ENCODE measurements at regions not wholly inside any gene's neighbourhood (a gene's known extent, or its start where the extent isn't known, plus 50 kb on each side); places are given as distances from the start of the nearest gene placed in this dataset.
"Not testable (repeated sequence)": the region's sequence is repeated elsewhere in the genome, so short reads cannot be mapped to it uniquely, and the experiment has no call there.

- DNase-seq; in situ Hi-C loops (cut with MboI; ENCODE audit: low pct_unique_long_range_greater_than_20kb, low sequenced_read_pairs): not testable (repeated sequence)
Measured at GRCh38 chr21:6090286-6090908, 4431.0 kb upstream of the TPTE start.

- DNase-seq; in situ Hi-C loops (cut with MboI; ENCODE audit: low pct_unique_long_range_greater_than_20kb, low sequenced_read_pairs): not testable (repeated sequence)
Measured at GRCh38 chr21:6091335-6092027, 4429.9 kb upstream of the TPTE start.

- DNase-seq; in situ Hi-C loops (cut with MboI; ENCODE audit: low pct_unique_long_range_greater_than_20kb, low sequenced_read_pairs): not testable (repeated sequence)
Measured at GRCh38 chr21:6092401-6092800, 4429.0 kb upstream of the TPTE start.

- in situ Hi-C loops (cut with MboI; ENCODE audit: low pct_unique_long_range_greater_than_20kb, low sequenced_read_pairs); DNase-seq: not testable (repeated sequence)
Measured at GRCh38 chr21:6093419-6093818, 4428.0 kb upstream of the TPTE start.

GRCh38 chr21:6093870-6094269 is 4427.5 kb upstream of the TPTE start:
- DNase-seq: not testable (repeated sequence)

GRCh38 chr21:6095304-6095703 is 4426.1 kb upstream of the TPTE start:
- in situ Hi-C loops (cut with MboI; ENCODE audit: low pct_unique_long_range_greater_than_20kb, low sequenced_read_pairs); DNase-seq: not testable (repeated sequence)

More at GRCh38 chr21:6093870-6094269, 4427.5 kb upstream of the TPTE start:
- in situ Hi-C loops (cut with MboI; ENCODE audit: low pct_unique_long_range_greater_than_20kb, low sequenced_read_pairs): not testable (repeated sequence)

GRCh38 chr21:6096560-6097424 is 4424.6 kb upstream of the TPTE start:
- in situ Hi-C loops (cut with MboI; ENCODE audit: low pct_unique_long_range_greater_than_20kb, low sequenced_read_pairs); DNase-seq: not testable (repeated sequence)

GRCh38 chr21:6097736-6098135 is 4423.6 kb upstream of the TPTE start:
- DNase-seq; in situ Hi-C loops (cut with MboI; ENCODE audit: low pct_unique_long_range_greater_than_20kb, low sequenced_read_pairs): not testable (repeated sequence)

GRCh38 chr21:6098191-6098935 is 4423.0 kb upstream of the TPTE start:
- DNase-seq; in situ Hi-C loops (cut with MboI; ENCODE audit: low pct_unique_long_range_greater_than_20kb, low sequenced_read_pairs): not testable (repeated sequence)

- in situ Hi-C loops (cut with MboI; ENCODE audit: low pct_unique_long_range_greater_than_20kb, low sequenced_read_pairs); DNase-seq: not testable (repeated sequence)
Measured at GRCh38 chr21:6101588-6101987, 4419.8 kb upstream of the TPTE start.

GRCh38 chr21:6104546-6104945 is 4416.8 kb upstream of the TPTE start:
- DNase-seq; in situ Hi-C loops (cut with MboI; ENCODE audit: low pct_unique_long_range_greater_than_20kb, low sequenced_read_pairs): not testable (repeated sequence)

- DNase-seq; in situ Hi-C loops (cut with MboI; ENCODE audit: low pct_unique_long_range_greater_than_20kb, low sequenced_read_pairs): not testable (repeated sequence)
Measured at GRCh38 chr21:6106686-6107567, 4414.5 kb upstream of the TPTE start.

- in situ Hi-C loops (cut with MboI; ENCODE audit: low pct_unique_long_range_greater_than_20kb, low sequenced_read_pairs); DNase-seq: not testable (repeated sequence)
Measured at GRCh38 chr21:6108894-6109293, 4412.5 kb upstream of the TPTE start.

- peak; percentile 0 for DNase-seq
- in situ Hi-C loops (cut with MboI; ENCODE audit: low pct_unique_long_range_greater_than_20kb, low sequenced_read_pairs): not testable (repeated sequence)
Measured at GRCh38 chr21:6109774-6110173, 4411.6 kb upstream of the TPTE start.

GRCh38 chr21:6110716-6111343 is 4410.6 kb upstream of the TPTE start:
- DNase-seq; in situ Hi-C loops (cut with MboI; ENCODE audit: low pct_unique_long_range_greater_than_20kb, low sequenced_read_pairs): not testable (repeated sequence)

- DNase-seq; in situ Hi-C loops (cut with MboI; ENCODE audit: low pct_unique_long_range_greater_than_20kb, low sequenced_read_pairs): not testable (repeated sequence)
Measured at GRCh38 chr21:6111354-6111753, 4410.0 kb upstream of the TPTE start.

GRCh38 chr21:6118336-6118735 is 4403.0 kb upstream of the TPTE start:
- in situ Hi-C loops (cut with MboI; ENCODE audit: low pct_unique_long_range_greater_than_20kb, low sequenced_read_pairs); DNase-seq: not testable (repeated sequence)

Measured in KBM-7 (cell line).